ENCODE measurements at regions not wholly inside any gene's neighbourhood (a gene's known extent, or its start where the extent isn't known, plus 50 kb on each side); places are given as distances from the start of the nearest gene placed in this dataset.

- no peak for DNase-seq
Measured at GRCh38 chr22:22825213-22825593, 62.4 kb upstream of the IGLL5 start.

GRCh38 chr22:22827187-22827939, 60.3 kb upstream of the IGLL5 start:
- DNase-seq, result no peak

- DNase-seq, result no peak
Measured at GRCh38 chr22:22830193-22830592, 57.4 kb upstream of the IGLL5 start.

GRCh38 chr22:22830957-22831688, 56.5 kb upstream of the IGLL5 start:
- no peak for DNase-seq

- no peak for DNase-seq
Measured at GRCh38 chr22:22833059-22833458, 54.6 kb upstream of the IGLL5 start.

GRCh38 chr22:22833488-22833887, 54.1 kb upstream of the IGLL5 start:
- no peak for DNase-seq

- DNase-seq, result no peak
Measured at GRCh38 chr22:22834204-22834603, 53.4 kb upstream of the IGLL5 start.

GRCh38 chr22:22834783-22835182, 52.8 kb upstream of the IGLL5 start:
- no peak for DNase-seq

- no peak for DNase-seq
Measured at GRCh38 chr22:22835242-22835641, 52.4 kb upstream of the IGLL5 start.

GRCh38 chr22:22835771-22836291, 51.8 kb upstream of the IGLL5 start:
- DNase-seq, result no peak

- DNase-seq, result no peak
Measured at GRCh38 chr22:22836635-22837034, 51.0 kb upstream of the IGLL5 start.

Measured in activated CD4-positive, alpha-beta T cell treated with anti-CD3 and anti-CD28 coated beads, Interleukin-2, amount 50 U/mL, for 48 hours (primary cell).